Common myeloid progenitor, CD34-positive (primary cell): ENCODE measurements at regions not wholly inside any gene's neighbourhood (a gene's known extent, or its start where the extent isn't known, plus 50 kb on each side); places are given as distances from the start of the nearest gene placed in this dataset.

Experiments
- CTCF ChIA-PET: fragments of 350-600 bp; sonication (Branson Sonifier 250); formaldehyde crosslinking; loops from one replicate; lab custom pipeline; 2021; ENCODE audit warnings: antibody characterized with exemption; lab: Charles Lee
- POLR2A ChIA-PET: fragments of 350-600 bp; sonication (Branson Sonifier 250); formaldehyde crosslinking; loops from one replicate; lab custom pipeline; 2021; ENCODE audit warnings: antibody characterized with exemption; lab: Charles Lee
- DNase-seq, 3 donors: peaks; one replicate each; pipeline versions ENCODE4 v3.0.0 to v3.0.0-alpha.2; 2013
- H3K27ac ChIP-seq, 2 experiments: 1 replicate in 1 of 2; 2 replicates in 1 of 2; pipeline ENCODE4 v1.7.0; 2013; ENCODE audit warnings: inconsistent platforms in 2 of 2, low read length in 2 of 2, mild to moderate bottlenecking in 2 of 2, low read depth in 1 of 2, moderate library complexity in 1 of 2; ENCODE audit not compliant: severe bottlenecking in 2 of 2, insufficient read depth in 1 of 2, poor library complexity in 1 of 2
- H3K27me3 ChIP-seq, 5 experiments: replicated peaks in 2 of 5; 1 replicate in 3 of 5; 2 replicates in 2 of 5; pipeline versions ENCODE4 v1.6.1 to v1.7.0; 2013; ENCODE audit warnings: low read length in 4 of 5, mild to moderate bottlenecking in 2 of 5, moderate library complexity in 2 of 5, inconsistent platforms in 1 of 5; ENCODE audit not compliant: insufficient read depth in 5 of 5, control insufficient read depth in 4 of 5
- H3K36me3 ChIP-seq, 4 experiments: 1 replicate in 2 of 4; 2 replicates in 2 of 4; pipeline versions ENCODE4 v1.6.1 to v1.7.0; 2013; ENCODE audit warnings: low read length in 3 of 4, control low read depth in 1 of 4, mild to moderate bottlenecking in 1 of 4; ENCODE audit not compliant: control insufficient read depth in 4 of 4, insufficient read depth in 4 of 4
- H3K4me1 ChIP-seq, 4 experiments: 1 replicate in 3 of 4; 2 replicates in 1 of 4; pipeline versions ENCODE4 v1.6.1 to v1.7.1; 2013; ENCODE audit warnings: low read length in 3 of 4, mild to moderate bottlenecking in 3 of 4, control low read depth in 1 of 4, inconsistent platforms in 1 of 4, moderate library complexity in 1 of 4; ENCODE audit not compliant: control insufficient read depth in 4 of 4, insufficient read depth in 4 of 4; ENCODE audit errors: control extremely low read depth in 1 of 4
- H3K4me3 ChIP-seq, 7 experiments: 1 replicate in 4 of 7; 2 replicates in 3 of 7; pipeline versions ENCODE4 v1.5.1 to v1.7.0; 2013; ENCODE audit warnings: mild to moderate bottlenecking in 7 of 7, low read length in 6 of 7, moderate library complexity in 6 of 7, inconsistent platforms in 2 of 7, low read depth in 2 of 7, control low read depth in 1 of 7; ENCODE audit not compliant: insufficient read depth in 4 of 7, control insufficient read depth in 1 of 7; ENCODE audit errors: extremely low read depth in 1 of 7
- H3K9me3 ChIP-seq, 5 experiments: 1 replicate in 4 of 5; 2 replicates in 1 of 5; pipeline versions ENCODE4 v1.6.1 to v1.7.1; 2013; ENCODE audit warnings: low read length in 4 of 5, mild to moderate bottlenecking in 2 of 5, inconsistent platforms in 1 of 5, low read depth in 1 of 5, moderate library complexity in 1 of 5; ENCODE audit not compliant: control insufficient read depth in 4 of 5, insufficient read depth in 2 of 5; ENCODE audit errors: control extremely low read depth in 1 of 5
- WGBS: methylation state at CpG from one replicate; pipeline ENCODE4 v1.1.5; 2013; ENCODE audit not compliant: insufficient coverage; 5-methylcytosine and 5-hydroxymethylcytosine counted together

DNA sequence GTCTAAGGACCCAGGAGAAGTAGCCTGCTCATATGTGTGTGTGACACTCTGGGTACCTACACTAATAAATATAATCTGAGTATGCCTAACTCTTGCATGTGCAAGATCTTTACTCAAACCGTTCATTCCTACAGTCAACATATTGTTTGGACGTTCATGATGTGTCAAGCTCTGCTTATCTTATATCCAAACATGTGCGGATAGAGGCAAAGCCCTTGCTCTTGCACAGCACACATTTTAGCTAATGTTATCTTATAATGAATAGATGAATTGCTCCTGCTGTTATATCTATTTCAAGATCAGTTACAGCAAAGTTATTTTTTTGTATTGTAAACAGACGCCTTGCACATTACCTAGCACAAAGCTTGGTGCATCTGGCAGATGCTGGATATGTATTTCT, 228.4 kb upstream of the FLRT2 start:
- Histone ChIP-seq H3K9me3 (peaks cover 0 to 2% (median 0%) of the 10 kb centered on the region in 5 experiments), H3K27ac (no peak overlapping the region), H3K4me1 (peaks cover 0 to 2% (median 0%) of the 10 kb centered on the region in 4 experiments), H3K36me3 (no peaks in the 10 kb centered on the region), H3K4me3 (no peak overlapping the region), H3K27me3 (no peaks in the 10 kb centered on the region)
- no peak for DNase-seq
- ChIA-PET CTCF (no interaction called here), POLR2A (no interaction called here)
- WGBS, result no CpG with 5 or more reads among the region's 4 CpGs

DNA sequence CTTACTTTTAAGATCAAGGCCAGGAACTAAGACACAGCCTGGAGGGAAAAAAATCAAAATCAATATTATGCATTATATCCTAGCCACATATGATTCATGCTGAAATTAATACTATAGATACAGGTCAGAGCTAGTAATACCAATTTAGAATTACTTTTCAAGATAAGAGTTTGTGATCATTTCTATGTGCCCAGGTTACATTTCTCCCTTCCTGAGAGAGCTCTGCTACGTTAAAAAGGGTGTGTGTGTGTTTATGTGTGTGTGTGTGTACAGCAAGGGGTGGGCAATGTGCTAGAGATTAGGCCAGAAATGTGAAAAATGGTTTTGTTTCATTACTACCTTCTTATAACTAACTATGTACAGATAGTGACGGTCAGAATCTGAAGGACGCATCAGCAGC, 223.9 kb upstream of the FLRT2 start:
- Histone ChIP-seq H3K4me3 (no peak overlapping the region), H3K4me1 (peaks cover 4 to 28% (median 11%) of the 10 kb centered on the region in 4 experiments), H3K27ac (no peak overlapping the region), H3K27me3 (no peaks in the 10 kb centered on the region), H3K9me3 (peaks cover 0 to 3% (median 0%) of the 10 kb centered on the region in 5 experiments), H3K36me3 (no peaks in the 10 kb centered on the region)
- WGBS, result 100% methylated on average over 1 of the region's 3 CpGs
- ChIA-PET CTCF (no interaction called here), POLR2A (no interaction called here)
- no peak for DNase-seq

DNA sequence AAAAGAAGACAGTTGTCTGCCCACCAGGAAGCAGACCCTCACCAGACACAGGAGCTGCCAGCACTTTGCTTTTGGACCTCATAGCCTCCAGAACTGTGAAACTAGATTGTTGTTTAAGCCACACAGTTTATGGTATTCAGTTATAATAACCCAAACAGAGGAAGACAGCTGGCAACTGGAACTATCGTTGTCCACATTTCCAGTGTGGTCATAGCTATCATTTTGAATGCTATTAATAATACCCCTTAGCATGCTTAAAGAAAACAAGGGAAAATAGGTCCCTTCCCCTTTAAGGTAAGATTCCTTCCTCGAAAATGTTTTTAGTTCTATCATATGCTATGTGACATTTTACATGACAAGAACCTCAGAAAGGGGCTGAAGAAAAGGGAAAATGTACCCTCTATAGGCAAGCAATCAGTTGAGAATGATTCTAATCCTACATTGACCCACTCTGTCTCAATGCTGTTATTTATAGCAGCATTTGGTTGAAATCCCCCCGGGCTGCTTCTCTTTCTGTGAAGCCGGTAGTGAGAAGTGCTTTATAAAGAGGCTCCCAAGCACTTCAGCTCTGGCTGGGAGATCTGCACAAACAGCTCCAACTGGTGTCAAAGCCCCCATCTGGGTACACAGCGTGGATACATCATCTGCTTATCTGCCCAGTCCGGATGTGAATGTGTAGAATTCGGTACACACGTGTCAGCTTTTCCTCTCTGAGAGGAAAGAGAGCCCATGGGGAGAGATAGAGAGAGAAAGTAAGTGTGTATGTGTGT, 221.2 kb upstream of the FLRT2 start:
- H3K9me3 ChIP-seq, result peaks cover 0 to 3% (median 0%) of the 10 kb centered on the region in 5 experiments
- peak overlapping the region in 3 of 7 experiments; percentile 4 to 54 (median 41) for H3K4me3 ChIP-seq
- H3K36me3 ChIP-seq, result no peaks in the 10 kb centered on the region
- 0% methylated on average over 3 of the region's 8 CpGs for WGBS
- peaks cover 4 to 28% (median 11%) of the 10 kb centered on the region in 4 experiments for H3K4me1 ChIP-seq
- ChIA-PET CTCF (no interaction called here), POLR2A (interaction anchor here (0.6 kb wide), 1 partner anchor 180 kb away, joined by 3 read pairs; no protein-coding TSS in a partner anchor)
- peak overlapping the region in 1 of 2 experiments; percentile 57 for H3K27ac ChIP-seq
- H3K27me3 ChIP-seq, result no peaks in the 10 kb centered on the region
- peak; percentile 48 to 92 (median 85) for DNase-seq

DNA sequence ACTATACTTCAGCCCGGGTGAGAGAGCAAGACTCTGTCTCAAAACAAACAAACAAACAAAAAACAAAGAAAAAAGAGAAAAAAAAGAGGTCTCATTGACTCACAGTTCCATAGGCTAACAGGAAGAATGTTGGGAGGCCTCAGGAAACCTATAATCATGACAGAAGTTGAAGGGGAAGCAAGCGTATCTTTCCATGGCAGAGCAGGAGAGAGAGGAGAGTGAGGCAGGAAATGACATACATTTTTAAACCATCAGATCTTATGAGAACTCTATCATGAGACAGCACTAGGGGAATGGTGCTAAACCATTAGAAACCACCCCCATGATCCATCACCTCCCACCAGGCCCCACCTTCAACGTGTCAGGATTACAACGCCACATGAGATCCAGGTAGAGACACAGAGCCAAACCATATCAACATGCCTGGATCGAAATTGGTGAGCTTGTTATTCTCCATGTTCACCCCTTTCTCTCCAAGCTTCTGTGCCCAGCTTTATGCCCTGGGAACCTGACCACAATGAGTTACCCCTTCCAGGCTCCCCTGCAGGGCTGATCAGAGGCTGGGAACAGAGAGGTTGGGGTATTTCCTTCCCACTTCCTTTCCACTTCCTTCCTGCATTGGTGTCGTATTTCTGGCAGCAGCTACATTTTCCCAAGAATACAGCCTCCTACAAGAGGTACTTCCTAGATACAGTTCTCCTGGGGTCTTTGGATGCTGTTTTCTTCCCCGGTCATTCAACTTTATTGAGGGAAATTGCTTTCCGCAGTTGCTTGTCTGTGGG, 219.3 kb upstream of the FLRT2 start:
- no peaks in the 10 kb centered on the region for H3K27me3 ChIP-seq
- no peak overlapping the region for H3K27ac ChIP-seq
- ChIA-PET CTCF (no interaction called here), POLR2A (no interaction called here)
- WGBS, result 72% methylated on average over 5 of the region's 8 CpGs
- H3K9me3 ChIP-seq, result peaks cover 0 to 3% (median 0%) of the 10 kb centered on the region in 5 experiments
- DNase-seq, result peak in 1 of 3 donors; percentile 40
- peaks cover 4 to 28% (median 11%) of the 10 kb centered on the region in 4 experiments for H3K4me1 ChIP-seq
- no peaks in the 10 kb centered on the region for H3K36me3 ChIP-seq
- no peak overlapping the region for H3K4me3 ChIP-seq

DNA sequence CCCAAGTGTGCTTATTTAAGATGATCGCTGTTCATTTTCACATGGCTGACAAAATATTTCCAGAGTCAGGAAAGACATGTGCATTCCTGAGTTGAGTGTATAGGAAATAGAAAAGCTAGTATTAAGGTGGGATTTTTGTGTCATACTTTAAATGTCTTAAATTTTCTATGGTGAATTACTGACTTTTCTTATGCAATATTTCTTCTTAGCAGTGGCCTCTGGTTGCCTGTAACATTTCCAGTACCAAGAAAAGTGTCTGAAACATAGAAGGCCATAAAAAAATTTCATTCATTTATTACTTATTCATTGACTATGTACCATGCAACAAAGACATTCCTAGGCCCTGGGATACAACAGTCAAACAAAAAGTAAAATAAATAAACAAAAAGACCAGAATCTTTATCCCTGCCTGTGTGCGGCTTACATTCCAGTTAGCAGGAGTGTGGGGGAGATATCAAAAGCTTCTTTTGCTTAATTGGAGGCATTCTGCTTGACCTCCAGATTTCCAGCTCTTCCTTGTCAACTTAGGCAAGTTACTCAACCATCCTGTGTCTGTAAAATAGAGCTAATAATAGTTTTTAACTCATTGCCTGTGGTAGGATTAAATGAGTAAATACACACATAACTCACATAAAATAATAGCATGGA, 216.3 kb upstream of the FLRT2 start:
- POLR2A ChIA-PET, result no interaction called here
- no peak for DNase-seq

DNA sequence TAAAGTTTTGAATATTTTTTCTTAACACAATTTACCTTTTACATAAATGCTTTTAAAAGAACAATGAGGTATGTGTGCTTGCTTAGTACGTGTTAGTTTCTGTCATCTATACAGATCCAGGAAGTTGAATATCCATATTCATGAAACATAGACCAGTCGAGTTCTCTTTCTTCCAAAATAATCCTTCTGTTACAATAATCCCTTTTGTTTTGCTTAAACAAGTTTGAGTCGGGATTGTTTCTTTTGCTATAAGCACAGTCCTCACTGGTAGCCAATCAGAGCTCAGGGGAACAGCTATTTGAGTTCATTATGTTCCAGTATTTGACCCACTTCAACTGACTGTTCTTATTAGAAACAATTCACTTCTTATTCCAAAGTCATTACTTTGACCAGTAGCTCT, 214.7 kb upstream of the FLRT2 start:
- 91% methylated on average over 1 of the region's 3 CpGs for WGBS
- ChIA-PET CTCF (no interaction called here), POLR2A (no interaction called here)
- Histone ChIP-seq H3K4me3 (no peak overlapping the region), H3K27me3 (no peaks in the 10 kb centered on the region), H3K9me3 (peaks cover 0 to 4% (median 0%) of the 10 kb centered on the region in 5 experiments), H3K4me1 (peaks cover 5 to 19% (median 11%) of the 10 kb centered on the region in 4 experiments), H3K36me3 (no peaks in the 10 kb centered on the region), H3K27ac (no peak overlapping the region)
- DNase-seq, result no peak

More for the DNA sequence above, 216.3 kb upstream of the FLRT2 start:
- CTCF ChIA-PET, result interaction anchor here (1.4 kb wide), 1 partner anchor 17 kb away, joined by 3 read pairs; no protein-coding TSS in a partner anchor
- no peaks in the 10 kb centered on the region for H3K27me3 ChIP-seq
- WGBS, result 100% methylated on average over 1 of the region's 2 CpGs
- no peak overlapping the region for H3K27ac ChIP-seq
- H3K9me3 ChIP-seq, result peaks cover 0 to 3% (median 0%) of the 10 kb centered on the region in 5 experiments
- H3K36me3 ChIP-seq, result no peaks in the 10 kb centered on the region
- H3K4me3 ChIP-seq, result no peak overlapping the region
- peaks cover under 1 to 23% (median 8%) of the 10 kb centered on the region in 4 experiments for H3K4me1 ChIP-seq
